Heart right ventricle (tissue), 16 donors: ENCODE measurements at regions not wholly inside any gene's neighbourhood (a gene's known extent, or its start where the extent isn't known, plus 50 kb on each side); places are given as distances from the start of the nearest gene placed in this dataset.

ENCODE experiments used
- ATAC-seq, 8 donors: fragments of 200-7000 bp; cut with Tn5 transposase; one replicate each; pipeline ENCODE4 v1.9.1; 2020; ENCODE audit warnings: mild to moderate bottlenecking in 8 of 8, moderate library complexity in 8 of 8, moderate number of reproducible peaks in 1 of 8
- DNase-seq, 2 donors: peaks; one replicate each; pipeline ENCODE4 v3.0.0-alpha.2; 2020
- H3K27ac ChIP-seq, 10 donors: fragments of 200-600 bp; sonication (generic) in 2 of 10; one replicate each; pipeline versions ENCODE4 v1.5.0 to v1.8.0; 2020 to 2022; ENCODE audit warnings: mild to moderate bottlenecking in 3 of 10
- H3K27me3 ChIP-seq, 7 donors: fragments of 200-600 bp; one replicate each; pipeline ENCODE4 v1.8.0; 2021 to 2022; ENCODE audit warnings: mild to moderate bottlenecking in 2 of 7
- H3K36me3 ChIP-seq, 9 donors: fragments of 200-600 bp; sonication (generic) in 1 of 9; one replicate each; pipeline versions ENCODE4 v1.5.0 to v1.8.0; 2020 to 2022; ENCODE audit warnings: mild to moderate bottlenecking in 2 of 9
- H3K4me1 ChIP-seq, 9 donors: fragments of 200-600 bp; sonication (generic) in 1 of 9; one replicate each; pipeline versions ENCODE4 v1.5.0 to v1.8.0; 2020 to 2022; ENCODE audit warnings: mild to moderate bottlenecking in 4 of 9
- H3K4me3 ChIP-seq, 10 donors: fragments of 200-600 bp; sonication (generic) in 2 of 10; one replicate each; pipeline versions ENCODE4 v1.5.0 to v1.8.0; 2020 to 2022; ENCODE audit warnings: mild to moderate bottlenecking in 7 of 10, moderate library complexity in 2 of 10
- H3K9me3 ChIP-seq, 11 donors: fragments of 200-600 bp in 10 of 11; sonication (generic) in 2 of 11; one replicate each; pipeline versions ENCODE4 v1.5.0 to v1.8.0; 2013 to 2022; ENCODE audit warnings: mild to moderate bottlenecking in 2 of 11, control low read depth in 1 of 11, moderate library complexity in 1 of 11
- WGBS, 2 donors: extraction: QIAGEN DNeasy Blood & Tissue Kit; methylation state at CpG; one replicate each; pipeline ENCODE4 v1.1.7; 2013; ENCODE audit warnings: inconsistent platforms in 1 of 2; 5-methylcytosine and 5-hydroxymethylcytosine counted together
- intact Hi-C, 10 donors: fragments of 100-400 bp; cut with DNase I; formaldehyde crosslinking; loops; one replicate each; pipeline versions ENCODE4 v1.11.1 to v1.14.2; 2022
- TF ChIP-seq, protein P1 (sequence below), 9 donors: fragments of 200-600 bp; sonication (generic) in 2 of 9; IDR thresholded peaks; one replicate each; pipeline versions ENCODE4 v1.5.0 to v1.8.0; 2021 to 2022; ENCODE audit warnings: antibody characterized with exemption in 9 of 9, mild to moderate bottlenecking in 5 of 9, moderate library complexity in 1 of 9
- donor health status: Arrhythmogenic right ventricular cardiomyopathy.
- donor health status: ischemic (EF 13 %, LVEDD 7.1; RV severe dilation, severe dysfunction).
- donor health status: healthy with polysubstance abuse.
- donor health status: DM: no; HTN: yes; CAD: no.
- donor health status: DM: no; HTN: no; CAD: no.
- donor health status: ischemic (EF 25% LVEDD 6.9; RV normal size, moderate dysfunction).
- donor health status: ischemic (EF 25% LVEDD 5.7; RV mildly dilated, moderate dysfunction).
- donor health status: healthy.
- donor health status: DM: yes; HTN: yes; CAD: no.
- donor health status: Ischemic cardiomyopathy.
- donor health status: ischemic (EF 35%, LVEDD 5.7; RV mildly dilated, moderate dysfunction).
- donor health status: nonischemic (EF 11% LVEDD 7.7; RV severe dilation, severe dysfunction).
- donor health status: DM: yes; HTN: yes; CAD: no.
- donor health status: PGD.
- donor health status: ischemic (EF 29% LVEDD 5.4; RV normal size, mild dysfunction).
- donor health status: nonischemic (EF 23%, LVEDD 6.1; RV moderate dilation, normal function).

- no peak for DNase-seq
- ATAC-seq, result no peak
- intact Hi-C loops, result no loop called here
- WGBS, 2 donors, result 55 to 61% methylated on average over 4 of the region's 4 CpGs
- H3K4me3 ChIP-seq, result no peak overlapping the region
- no peak overlapping the region for H3K27ac ChIP-seq
- H3K36me3 ChIP-seq, result no peaks in the 10 kb centered on the region
- no peaks in the 10 kb centered on the region for H3K4me1 ChIP-seq
- peaks cover 0 to 4% (median 0%) of the 10 kb centered on the region in 11 donors for H3K9me3 ChIP-seq
- TF ChIP-seq, protein P1, sequence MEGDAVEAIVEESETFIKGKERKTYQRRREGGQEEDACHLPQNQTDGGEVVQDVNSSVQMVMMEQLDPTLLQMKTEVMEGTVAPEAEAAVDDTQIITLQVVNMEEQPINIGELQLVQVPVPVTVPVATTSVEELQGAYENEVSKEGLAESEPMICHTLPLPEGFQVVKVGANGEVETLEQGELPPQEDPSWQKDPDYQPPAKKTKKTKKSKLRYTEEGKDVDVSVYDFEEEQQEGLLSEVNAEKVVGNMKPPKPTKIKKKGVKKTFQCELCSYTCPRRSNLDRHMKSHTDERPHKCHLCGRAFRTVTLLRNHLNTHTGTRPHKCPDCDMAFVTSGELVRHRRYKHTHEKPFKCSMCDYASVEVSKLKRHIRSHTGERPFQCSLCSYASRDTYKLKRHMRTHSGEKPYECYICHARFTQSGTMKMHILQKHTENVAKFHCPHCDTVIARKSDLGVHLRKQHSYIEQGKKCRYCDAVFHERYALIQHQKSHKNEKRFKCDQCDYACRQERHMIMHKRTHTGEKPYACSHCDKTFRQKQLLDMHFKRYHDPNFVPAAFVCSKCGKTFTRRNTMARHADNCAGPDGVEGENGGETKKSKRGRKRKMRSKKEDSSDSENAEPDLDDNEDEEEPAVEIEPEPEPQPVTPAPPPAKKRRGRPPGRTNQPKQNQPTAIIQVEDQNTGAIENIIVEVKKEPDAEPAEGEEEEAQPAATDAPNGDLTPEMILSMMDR (IDR thresholded peaks at IDR 0.05), result no peak
- H3K27me3 ChIP-seq, result peaks cover 0 to 25% (median 0%) of the 10 kb centered on the region in 7 donors
Measured at GRCh38 chr19:13693889-13694288, 70.4 kb upstream of the MRI1 start.

DNA sequence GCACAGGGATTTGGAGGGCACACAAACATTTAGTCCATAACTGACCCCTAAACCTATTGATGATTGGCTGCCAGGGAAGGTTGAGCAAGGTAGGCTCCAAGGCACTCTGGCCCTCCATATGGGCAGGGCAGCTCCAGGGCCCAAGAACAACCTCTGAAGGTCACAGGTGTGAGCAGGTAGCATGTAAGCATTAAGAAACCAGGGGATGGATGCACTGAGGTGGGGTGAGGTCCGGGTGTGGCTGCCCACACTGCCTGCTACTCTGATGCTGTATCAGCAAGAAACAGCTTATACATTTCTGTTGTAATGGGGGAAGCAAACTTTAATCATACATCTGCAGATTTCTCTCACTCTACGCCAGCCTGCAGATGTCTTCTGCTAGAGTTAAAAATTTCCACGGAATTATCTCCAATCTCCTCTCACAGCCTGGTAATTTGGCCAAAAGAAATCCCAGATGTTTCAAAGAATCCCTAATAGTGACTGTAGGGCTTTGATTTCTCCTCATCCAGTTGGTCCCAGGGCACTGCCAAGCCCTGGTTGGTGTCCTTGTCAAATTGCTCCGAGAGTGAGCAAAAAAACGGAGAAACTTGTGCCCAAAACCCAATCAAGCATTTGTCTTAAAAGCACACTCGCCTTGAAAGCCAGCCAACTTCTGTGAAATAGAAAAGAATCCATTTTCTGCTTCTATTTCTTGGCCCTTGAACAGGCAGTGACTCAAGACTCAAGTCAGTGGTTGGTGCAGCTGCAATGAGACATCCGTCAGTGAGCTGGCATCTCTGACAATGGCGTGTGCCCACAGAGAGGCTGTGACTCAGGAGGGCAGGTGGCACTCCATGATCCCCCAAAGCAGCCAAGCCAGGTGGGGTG, 72.5 kb upstream of the MRI1 start:
- WGBS, 2 donors, result 63 to 66% methylated on average over 8 of the region's 8 CpGs
- no peak overlapping the region for H3K27ac ChIP-seq
- H3K36me3 ChIP-seq, result no peaks in the 10 kb centered on the region
- no peak for ATAC-seq
- intact Hi-C loops, result no loop called here
- H3K9me3 ChIP-seq, result peaks cover 0 to 4% (median 0%) of the 10 kb centered on the region in 11 donors
- no peak overlapping the region for H3K4me3 ChIP-seq
- DNase-seq, result no peak
- H3K4me1 ChIP-seq, result no peaks in the 10 kb centered on the region
- TF ChIP-seq, protein P1 (IDR thresholded peaks at IDR 0.05), result no peak
- peaks cover 0 to 20% (median 0%) of the 10 kb centered on the region in 7 donors for H3K27me3 ChIP-seq

DNA sequence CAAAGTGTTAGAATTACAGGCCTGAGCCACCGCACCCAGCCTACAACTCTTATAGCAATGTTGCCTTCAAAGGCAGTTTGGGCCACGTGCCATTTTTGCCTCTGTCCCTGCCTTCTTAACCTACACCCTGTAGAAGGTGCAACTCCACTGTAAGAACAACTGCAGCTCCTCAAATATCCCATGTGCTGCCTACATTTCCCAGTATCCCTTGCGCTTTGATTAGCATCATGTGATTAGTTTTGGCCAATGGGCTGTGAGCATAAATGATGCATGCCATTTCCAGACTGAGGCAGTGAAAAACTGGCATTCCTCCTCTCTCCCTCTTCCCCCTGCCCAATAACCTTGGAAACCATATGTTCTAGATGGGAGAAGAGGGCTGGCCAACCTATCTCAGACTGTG, 75.2 kb upstream of the MRI1 start:
- Histone ChIP-seq H3K27ac (no peak overlapping the region), H3K4me1 (no peaks in the 10 kb centered on the region), H3K36me3 (no peaks in the 10 kb centered on the region), H3K9me3 (no peaks in the 10 kb centered on the region), H3K4me3 (no peak overlapping the region), H3K27me3 (peaks cover 0 to 12% (median 0%) of the 10 kb centered on the region in 7 donors)
- intact Hi-C loops, result no loop called here
- TF ChIP-seq, protein P1 (IDR thresholded peaks at IDR 0.05), result no peak
- no peak for ATAC-seq
- 69 to 74% methylated on average over 3 of the region's 3 CpGs for WGBS, 2 donors
- DNase-seq, result no peak

GRCh38 chr19:13684021-13684420, 80.3 kb upstream of the MRI1 start:
- H3K36me3 ChIP-seq, result no peaks in the 10 kb centered on the region
- WGBS, 2 donors, result 81 to 87% methylated on average over 1 of the region's 1 CpG
- peaks cover 0 to 4% (median 0%) of the 10 kb centered on the region in 7 donors for H3K27me3 ChIP-seq
- DNase-seq (no peak), ATAC-seq (no peak)
- no peak overlapping the region for H3K4me3 ChIP-seq
- H3K4me1 ChIP-seq, result no peaks in the 10 kb centered on the region
- no peak overlapping the region for H3K27ac ChIP-seq
- H3K9me3 ChIP-seq, result peaks cover 0 to 30% (median 15%) of the 10 kb centered on the region in 11 donors
- TF ChIP-seq, protein P1 (IDR thresholded peaks at IDR 0.05), result no peak
- intact Hi-C loops, result no loop called here
